K562 (cell line): ENCODE measurements at regions not wholly inside any gene's neighbourhood (a gene's known extent, or its start where the extent isn't known, plus 50 kb on each side); places are given as distances from the start of the nearest gene placed in this dataset.

Experiments
- JUN ChIP-seq, 2 experiments: sonication (generic) in 1 of 2; formaldehyde crosslinking in 1 of 2; IDR thresholded peaks; 2 replicates each; pipeline versions ENCODE4 v1.6.1 to v1.8.0; 2012 to 2022; ENCODE audit warnings: borderline replicate concordance in 2 of 2, mild to moderate bottlenecking in 2 of 2, improper control_type of control experiment in 1 of 2, low read depth in 1 of 2, low read length in 1 of 2, missing genetic modification reagents in 1 of 2
- POLR2AphosphoS2 ChIP-seq: IDR thresholded peaks from 2 replicates; pipeline ENCODE4 v1.6.1; 2012; ENCODE audit warnings: low read length, improper control_type of control experiment
- TEAD1 ChIP-seq, 2 experiments: fragments of 450-650 bp in 1 of 2; sonication (generic) in 1 of 2; formaldehyde crosslinking; IDR thresholded peaks; 2 replicates each; pipeline versions ENCODE4 v1.4.0 to v1.8.0; 2020 to 2022; ENCODE audit warnings: mild to moderate bottlenecking in 2 of 2, missing genetic modification reagents in 1 of 2
- TEAD2 ChIP-seq: fragments of 450-650 bp; IDR thresholded peaks from 2 replicates; pipeline ENCODE4 v1.6.1; 2016; ENCODE audit warnings: missing genetic modification characterization, control low read depth, missing compliant biosample characterization
- TF ChIP-seq, protein P1 (sequence below), 3 experiments: IDR thresholded peaks in 2 of 3; conservative IDR thresholded peaks in 1 of 3; 2 replicates each; pipeline ENCODE4 v1.5.1; 2011 to 2012; ENCODE audit warnings: low read length in 3 of 3, mild to moderate bottlenecking in 3 of 3, control low read depth in 2 of 3, improper control_type of control experiment in 1 of 3, inconsistent platforms in 1 of 3, low read depth in 1 of 3, mixed read lengths in 1 of 3, moderate library complexity in 1 of 3; ENCODE audit not compliant: insufficient read depth in 2 of 3

DNA sequence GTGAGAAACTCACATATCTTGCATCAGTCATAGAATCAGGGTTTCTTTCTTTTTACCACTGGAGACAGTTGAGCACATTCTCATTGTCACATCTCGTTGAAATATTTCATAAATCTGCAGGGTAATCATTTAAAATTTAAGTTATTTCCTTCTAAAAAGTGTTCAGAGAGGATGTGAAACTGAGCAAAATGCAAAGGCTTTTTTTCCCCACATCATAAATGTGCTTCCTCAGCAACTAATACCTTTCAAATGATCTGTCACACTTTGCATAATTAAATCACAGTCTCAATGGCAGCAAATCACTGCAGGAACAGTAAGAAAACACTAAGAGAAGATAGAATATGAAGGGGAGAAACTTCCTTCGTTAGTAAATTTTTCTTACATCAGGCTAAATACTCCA lies 187.5 kb downstream of the EVX1 start:
- no peak for TF ChIP-seq TEAD2 (tag)
- TF ChIP-seq, protein P1, sequence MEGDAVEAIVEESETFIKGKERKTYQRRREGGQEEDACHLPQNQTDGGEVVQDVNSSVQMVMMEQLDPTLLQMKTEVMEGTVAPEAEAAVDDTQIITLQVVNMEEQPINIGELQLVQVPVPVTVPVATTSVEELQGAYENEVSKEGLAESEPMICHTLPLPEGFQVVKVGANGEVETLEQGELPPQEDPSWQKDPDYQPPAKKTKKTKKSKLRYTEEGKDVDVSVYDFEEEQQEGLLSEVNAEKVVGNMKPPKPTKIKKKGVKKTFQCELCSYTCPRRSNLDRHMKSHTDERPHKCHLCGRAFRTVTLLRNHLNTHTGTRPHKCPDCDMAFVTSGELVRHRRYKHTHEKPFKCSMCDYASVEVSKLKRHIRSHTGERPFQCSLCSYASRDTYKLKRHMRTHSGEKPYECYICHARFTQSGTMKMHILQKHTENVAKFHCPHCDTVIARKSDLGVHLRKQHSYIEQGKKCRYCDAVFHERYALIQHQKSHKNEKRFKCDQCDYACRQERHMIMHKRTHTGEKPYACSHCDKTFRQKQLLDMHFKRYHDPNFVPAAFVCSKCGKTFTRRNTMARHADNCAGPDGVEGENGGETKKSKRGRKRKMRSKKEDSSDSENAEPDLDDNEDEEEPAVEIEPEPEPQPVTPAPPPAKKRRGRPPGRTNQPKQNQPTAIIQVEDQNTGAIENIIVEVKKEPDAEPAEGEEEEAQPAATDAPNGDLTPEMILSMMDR (IDR thresholded peaks at IDR 0.05 in 2 of 3, conservative IDR thresholded peaks at IDR 0.05 in 1 of 3; ENCODE audit: insufficient read depth in 2 of 3, low read depth in 1 of 3, low read length in 3 of 3): no peak
- TF ChIP-seq POLR2AphosphoS2: no peak
- TF ChIP-seq JUN (IDR thresholded peaks at IDR 0.05; ENCODE audit: borderline replicate concordance, low read depth, low read length): no peak
- no peak for TF ChIP-seq JUN (CRISPR knock-in tag; IDR thresholded peaks at IDR 0.05; ENCODE audit: borderline replicate concordance)
- TF ChIP-seq TEAD1 (CRISPR knock-in tag; IDR thresholded peaks at IDR 0.05): no peak
